OCI-LY7 (cell line): ENCODE measurements at regions not wholly inside any gene's neighbourhood (a gene's known extent, or its start where the extent isn't known, plus 50 kb on each side); places are given as distances from the start of the nearest gene placed in this dataset.

Source experiments
- BruUV-seq: library from RNA; stranded (reverse); fragments of 400-500 nt; replicated peaks from 2 replicates; lab custom pipeline; 2021; lab: Mats Ljungman, UMichigan
- CTCF ChIA-PET: fragments of 300-600 bp; sonication (Branson Sonifier 250); formaldehyde crosslinking; loops from one replicate; lab custom pipeline; 2022; ENCODE audit warnings: antibody characterized with exemption; ENCODE audit not compliant: unreplicated experiment; lab: Charles Lee
- POLR2A ChIA-PET: fragments of 300-600 bp; sonication (Branson Sonifier 250); formaldehyde crosslinking; loops from one replicate; lab custom pipeline; 2022; ENCODE audit warnings: antibody characterized with exemption; lab: Charles Lee
- DNase-seq: peaks from one replicate; pipeline ENCODE4 v3.0.0-alpha.2; 2015; ENCODE audit warnings: low spot score
- H2AFZ ChIP-seq: fragments of 200-600 bp; sonication (generic), shearing (Covaris generic); 2 replicates; pipeline ENCODE4 v1.6.1; 2014; ENCODE audit warnings: mild to moderate bottlenecking, antibody characterized with exemption, low read length, moderate library complexity
- H3K27ac ChIP-seq: fragments of 200-600 bp; sonication (generic); 2 replicates; pipeline ENCODE4 v1.5.1; 2014; ENCODE audit warnings: mixed run types, low read depth, mild to moderate bottlenecking, moderate library complexity, low read length, inconsistent platforms; ENCODE audit not compliant: poor library complexity, severe bottlenecking
- H3K36me3 ChIP-seq: fragments of 200-600 bp; sonication (generic); 2 replicates; pipeline ENCODE4 v1.6.1; 2014; ENCODE audit warnings: mild to moderate bottlenecking, antibody characterized with exemption, low read length, moderate library complexity, mixed read lengths; ENCODE audit not compliant: insufficient read depth
- H3K4me1 ChIP-seq: fragments of 200-600 bp; sonication (generic); 2 replicates; pipeline ENCODE4 v1.5.1; 2014; ENCODE audit warnings: mild to moderate bottlenecking, low read length; ENCODE audit not compliant: insufficient read depth, poor library complexity, severe bottlenecking
- H3K4me2 ChIP-seq: fragments of 200-600 bp; sonication (generic); 2 replicates; pipeline ENCODE4 v1.6.1; 2014; ENCODE audit warnings: mild to moderate bottlenecking, low read length
- H3K4me3 ChIP-seq: fragments of 200-600 bp; sonication (generic); 2 replicates; pipeline ENCODE4 v1.5.1; 2014; ENCODE audit warnings: mild to moderate bottlenecking, low read depth, low read length; ENCODE audit not compliant: poor library complexity, severe bottlenecking
- H3K79me2 ChIP-seq: fragments of 200-600 bp; sonication (generic); 2 replicates; pipeline ENCODE4 v1.6.1; 2016; ENCODE audit warnings: low read depth, mild to moderate bottlenecking, low read length, moderate library complexity, mixed read lengths; ENCODE audit not compliant: insufficient read depth
- H3K9me2 ChIP-seq: fragments of 200-600 bp; sonication (generic); 2 replicates; pipeline ENCODE4 v1.6.1; 2016; ENCODE audit warnings: mild to moderate bottlenecking, low read length, mixed read lengths; ENCODE audit not compliant: insufficient read depth
- H3K9me3 ChIP-seq: fragments of 200-600 bp; sonication (generic); 2 replicates; pipeline ENCODE4 v1.6.1; 2014; ENCODE audit warnings: mild to moderate bottlenecking, mixed run types, low read length, mixed read lengths
- H4K20me1 ChIP-seq: fragments of 200-600 bp; sonication (generic); 2 replicates; pipeline ENCODE4 v1.6.1; 2014; ENCODE audit warnings: mild to moderate bottlenecking, antibody characterized with exemption, low read length, moderate library complexity, mixed read lengths; ENCODE audit not compliant: insufficient read depth
- EZH2phosphoT487 ChIP-seq: fragments of 200-600 bp; sonication (generic); IDR thresholded peaks from 2 replicates; pipeline ENCODE4 v1.6.1; 2018; ENCODE audit warnings: low read depth, borderline replicate concordance, mild to moderate bottlenecking, mixed run types, antibody characterized with exemption, low read length, moderate library complexity, mixed read lengths
- intact Hi-C: fragments of 100-400 bp; cut with micrococcal nuclease; formaldehyde crosslinking; loops from one replicate; pipeline ENCODE4 v1.10.0; 2022; ENCODE audit not compliant: unreplicated experiment
- TF ChIP-seq, protein P1 (sequence below): fragments of 200-600 bp; sonication (generic); conservative IDR thresholded peaks from 2 replicates; pipeline ENCODE4 v1.5.1; 2014; ENCODE audit warnings: mild to moderate bottlenecking, antibody characterized with exemption, low read length, moderate library complexity, mixed read lengths

DNA sequence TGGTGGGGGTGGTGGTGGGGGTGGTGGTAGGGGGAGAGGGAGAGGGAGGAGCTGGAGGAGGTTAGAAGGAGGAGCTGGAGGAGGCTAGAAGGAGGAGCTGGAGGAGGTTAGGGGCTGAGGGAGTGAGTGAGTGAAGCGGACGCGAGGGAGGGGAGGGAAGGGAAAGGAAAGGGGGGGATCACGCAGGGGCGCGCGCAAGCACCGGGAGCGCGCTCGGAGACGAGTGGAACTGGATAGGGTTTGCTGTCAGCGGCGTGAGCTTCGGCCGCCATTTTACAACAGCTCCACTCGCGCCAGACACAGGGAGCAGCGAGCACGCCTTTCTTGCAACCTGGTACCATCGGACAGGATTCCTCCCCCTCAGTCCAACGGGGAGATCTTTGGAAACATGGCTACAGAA is 90.5 kb upstream of the FERMT1 start:
- Histone ChIP-seq H3K4me1 (no peaks in the 10 kb centered on the region), H4K20me1 (no peaks in the 10 kb centered on the region), H3K4me3 (no peak overlapping the region), H3K79me2 (no peaks in the 10 kb centered on the region), H3K36me3 (no peaks in the 10 kb centered on the region), H3K9me3 (no peaks in the 10 kb centered on the region), H2AFZ (no peak overlapping the region), H3K4me2 (no peak overlapping the region), H3K27ac (no peak overlapping the region), H3K9me2 (no peaks in the 10 kb centered on the region)
- POLR2A ChIA-PET = interaction anchor here (0.6 to 0.7 kb wide), 2 partner anchors 26 to 31 kb away, joined by 3 to 4 read pairs; no protein-coding TSS in a partner anchor
- BruUV-seq = no TSS peak
- DNase-seq = no peak
- TF ChIP-seq, protein P1, sequence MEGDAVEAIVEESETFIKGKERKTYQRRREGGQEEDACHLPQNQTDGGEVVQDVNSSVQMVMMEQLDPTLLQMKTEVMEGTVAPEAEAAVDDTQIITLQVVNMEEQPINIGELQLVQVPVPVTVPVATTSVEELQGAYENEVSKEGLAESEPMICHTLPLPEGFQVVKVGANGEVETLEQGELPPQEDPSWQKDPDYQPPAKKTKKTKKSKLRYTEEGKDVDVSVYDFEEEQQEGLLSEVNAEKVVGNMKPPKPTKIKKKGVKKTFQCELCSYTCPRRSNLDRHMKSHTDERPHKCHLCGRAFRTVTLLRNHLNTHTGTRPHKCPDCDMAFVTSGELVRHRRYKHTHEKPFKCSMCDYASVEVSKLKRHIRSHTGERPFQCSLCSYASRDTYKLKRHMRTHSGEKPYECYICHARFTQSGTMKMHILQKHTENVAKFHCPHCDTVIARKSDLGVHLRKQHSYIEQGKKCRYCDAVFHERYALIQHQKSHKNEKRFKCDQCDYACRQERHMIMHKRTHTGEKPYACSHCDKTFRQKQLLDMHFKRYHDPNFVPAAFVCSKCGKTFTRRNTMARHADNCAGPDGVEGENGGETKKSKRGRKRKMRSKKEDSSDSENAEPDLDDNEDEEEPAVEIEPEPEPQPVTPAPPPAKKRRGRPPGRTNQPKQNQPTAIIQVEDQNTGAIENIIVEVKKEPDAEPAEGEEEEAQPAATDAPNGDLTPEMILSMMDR = no peak
- TF ChIP-seq EZH2phosphoT487 = no peak
- CTCF ChIA-PET = no interaction called here
- intact Hi-C loops = no loop called here

GRCh38 chr20:6212903-6213302 is 90.1 kb upstream of the FERMT1 start:
- no peak for DNase-seq
- no peak for TF ChIP-seq EZH2phosphoT487
- TF ChIP-seq, protein P1 = no peak
- ChIA-PET CTCF (no interaction called here), POLR2A (interaction anchor here (0.6 to 0.7 kb wide), 2 partner anchors 26 to 31 kb away, joined by 3 to 4 read pairs; no protein-coding TSS in a partner anchor)
- H2AFZ ChIP-seq = no peak overlapping the region
- no peaks in the 10 kb centered on the region for H3K4me1 ChIP-seq
- intact Hi-C loops = no loop called here
- H3K9me2 ChIP-seq = no peaks in the 10 kb centered on the region
- H3K4me2 ChIP-seq = no peak overlapping the region
- no peaks in the 10 kb centered on the region for H3K9me3 ChIP-seq
- no TSS peak for BruUV-seq
- no peak overlapping the region for H3K4me3 ChIP-seq
- no peaks in the 10 kb centered on the region for H3K79me2 ChIP-seq
- H4K20me1 ChIP-seq = no peaks in the 10 kb centered on the region
- no peak overlapping the region for H3K27ac ChIP-seq
- no peaks in the 10 kb centered on the region for H3K36me3 ChIP-seq

- POLR2A ChIA-PET = interaction anchor here (1.1 kb wide), 1 partner anchor 9 kb away, joined by 4 read pairs; no protein-coding TSS in a partner anchor
Measured at GRCh38 chr20:6209093-6209492, 86.3 kb upstream of the FERMT1 start.

More at GRCh38 chr20:6209093-6209492, 86.3 kb upstream of the FERMT1 start:
- DNase-seq = no peak
- H3K9me3 ChIP-seq = no peaks in the 10 kb centered on the region
- no peak overlapping the region for H3K4me3 ChIP-seq
- intact Hi-C loops = no loop called here
- H3K9me2 ChIP-seq = no peaks in the 10 kb centered on the region
- no peaks in the 10 kb centered on the region for H3K36me3 ChIP-seq
- H4K20me1 ChIP-seq = no peaks in the 10 kb centered on the region
- TF ChIP-seq EZH2phosphoT487 = no peak
- TF ChIP-seq, protein P1 = no peak
- no peak overlapping the region for H3K27ac ChIP-seq
- no TSS peak for BruUV-seq
- no peak overlapping the region for H3K4me2 ChIP-seq
- H3K79me2 ChIP-seq = no peaks in the 10 kb centered on the region
- no peak overlapping the region for H2AFZ ChIP-seq
- H3K4me1 ChIP-seq = no peaks in the 10 kb centered on the region
- CTCF ChIA-PET = no interaction called here
